ENCODE measurements at regions not wholly inside any gene's neighbourhood (a gene's known extent, or its start where the extent isn't known, plus 50 kb on each side); places are given as distances from the start of the nearest gene placed in this dataset.

GRCh38 chr1:4047666-4048065, 147.6 kb upstream of the C1orf174 start:
- DNase-seq: no peak

- peak; percentile 49 for DNase-seq
Measured at GRCh38 chr1:4048076-4048475, 148.0 kb upstream of the C1orf174 start.

GRCh38 chr1:4048921-4049320, 148.8 kb upstream of the C1orf174 start:
- DNase-seq: no peak

GRCh38 chr1:4050998-4051397, 150.9 kb upstream of the C1orf174 start:
- no peak for DNase-seq

- no peak for DNase-seq
Measured at GRCh38 chr1:4052657-4053056, 152.6 kb upstream of the C1orf174 start.

- no peak for DNase-seq
Measured at GRCh38 chr1:4053160-4053748, 153.2 kb upstream of the C1orf174 start.

- no peak for DNase-seq
Measured at GRCh38 chr1:4053774-4054173, 153.7 kb upstream of the C1orf174 start.

GRCh38 chr1:4055294-4055967, 155.4 kb upstream of the C1orf174 start:
- DNase-seq: no peak

GRCh38 chr1:4056422-4056821, 156.3 kb upstream of the C1orf174 start:
- DNase-seq: no peak

GRCh38 chr1:4056989-4057388, 156.9 kb upstream of the C1orf174 start:
- no peak for DNase-seq

GRCh38 chr1:4057603-4058002, 157.5 kb upstream of the C1orf174 start:
- DNase-seq: no peak

GRCh38 chr1:4058122-4058521, 158.1 kb upstream of the C1orf174 start:
- DNase-seq: no peak

- DNase-seq: no peak
Measured at GRCh38 chr1:4058706-4059105, 158.6 kb upstream of the C1orf174 start.

- no peak for DNase-seq
Measured at GRCh38 chr1:4059270-4059669, 159.2 kb upstream of the C1orf174 start.

GRCh38 chr1:4060850-4061249, 160.8 kb upstream of the C1orf174 start:
- DNase-seq: no peak

- DNase-seq: no peak
Measured at GRCh38 chr1:4061521-4062031, 161.5 kb upstream of the C1orf174 start.

GRCh38 chr1:4062041-4062440, 162.0 kb upstream of the C1orf174 start:
- DNase-seq: no peak

GRCh38 chr1:4062560-4062959, 162.5 kb upstream of the C1orf174 start:
- DNase-seq: no peak

GRCh38 chr1:4062992-4063391, 162.9 kb upstream of the C1orf174 start:
- DNase-seq: no peak

GRCh38 chr1:4063516-4063915, 163.4 kb upstream of the C1orf174 start:
- no peak for DNase-seq

- no peak for DNase-seq
Measured at GRCh38 chr1:4064150-4064889, 164.2 kb upstream of the C1orf174 start.

- DNase-seq: no peak
Measured at GRCh38 chr1:4066860-4067599, 167.0 kb upstream of the C1orf174 start.

- DNase-seq: no peak
Measured at GRCh38 chr1:4068076-4068475, 168.0 kb upstream of the C1orf174 start.

All from NCI-H1694 treated with DMSO at 0.1 percent for 48 hours (cell line).